OCI-LY3 (cell line): ENCODE measurements at regions not wholly inside any gene's neighbourhood (a gene's known extent, or its start where the extent isn't known, plus 50 kb on each side); places are given as distances from the start of the nearest gene placed in this dataset.
A peak's percentile ranks its signal among the peaks of the same experiment; 100 is the strongest.

Source experiments
- H2AFZ ChIP-seq: fragments of 200-600, 300-600 bp; shearing (Covaris generic); 2 replicates; pipeline ENCODE4 v1.6.0; 2014; ENCODE audit warnings: antibody characterized with exemption, low read depth, low read length
- H3K27ac ChIP-seq: fragments of 200-600, 300-600 bp; sonication (generic); 2 replicates; pipeline ENCODE4 v1.5.1; 2014; ENCODE audit warnings: mild to moderate bottlenecking, low read length, moderate library complexity, mixed read lengths
- H3K27me3 ChIP-seq: fragments of 200-600, 300-600 bp; sonication (generic); 2 replicates; pipeline ENCODE4 v1.6.1; 2014; ENCODE audit warnings: low read depth, low read length, mixed read lengths
- H3K36me3 ChIP-seq: fragments of 200-600, 300-600 bp; sonication (generic); replicated peaks from 2 replicates; pipeline ENCODE3; 2014; ENCODE audit warnings: low read depth, low read length, mixed read lengths
- H3K4me1 ChIP-seq: fragments of 300-600, 200-600 bp; sonication (generic); 2 replicates; pipeline ENCODE4 v1.6.1; 2014; ENCODE audit warnings: low read length, mixed read lengths
- H3K4me2 ChIP-seq: fragments of 200-600, 300-600 bp; sonication (generic); 2 replicates; pipeline ENCODE4 v1.6.1; 2014; ENCODE audit warnings: low read length, mixed read lengths
- H3K4me3 ChIP-seq: fragments of 300-600, 200-600 bp; sonication (generic); 2 replicates; pipeline ENCODE4 v1.5.1; 2014; ENCODE audit warnings: antibody characterized with exemption, mild to moderate bottlenecking, low read length, moderate library complexity
- H3K79me2 ChIP-seq: fragments of 300-600, 200-600 bp; shearing (Covaris generic); 2 replicates; pipeline ENCODE4 v1.6.1; 2014; ENCODE audit warnings: mild to moderate bottlenecking, low read length, mixed read lengths
- H3K9ac ChIP-seq: fragments of 300-600, 200-600 bp; shearing (Covaris generic); 2 replicates; pipeline ENCODE4 v1.6.0; 2014; ENCODE audit warnings: mild to moderate bottlenecking, low read length, moderate library complexity
- H3K9me3 ChIP-seq: fragments of 200-600, 300-600 bp; shearing (Covaris generic); 2 replicates; pipeline ENCODE4 v1.6.1; 2014; ENCODE audit warnings: low read length, mixed read lengths; ENCODE audit not compliant: insufficient read depth
- H4K20me1 ChIP-seq: fragments of 200-600, 300-600 bp; sonication (generic); 2 replicates; pipeline ENCODE4 v1.6.1; 2016; ENCODE audit warnings: low read length, mixed read lengths; ENCODE audit not compliant: insufficient read depth
- CTCF ChIP-seq: fragments of 200-600, 300-600 bp; sonication (generic); IDR thresholded peaks from 2 replicates; pipeline ENCODE4 v1.5.1; 2014; ENCODE audit warnings: antibody characterized with exemption, low read length, low read depth
- EZH2phosphoT487 ChIP-seq: fragments of 200-600 bp; shearing (Covaris generic); IDR thresholded peaks from 2 replicates; pipeline ENCODE4 v1.6.1; 2018; ENCODE audit warnings: antibody characterized with exemption, mixed run types, low read depth

GRCh38 chr15:37880009-37880834 lies 54.2 kb upstream of the TMCO5A start:
- Histone ChIP-seq H3K27ac (no peak overlapping the region), H2AFZ (no peak overlapping the region), H3K9ac (no peak overlapping the region), H3K4me1 (no peaks in the 10 kb centered on the region), H3K4me3 (no peak overlapping the region), H3K27me3 (peaks cover 64% of the 10 kb centered on the region), H3K9me3 (no peaks in the 10 kb centered on the region), H3K79me2 (no peaks in the 10 kb centered on the region), H3K4me2 (peak overlapping the region; percentile 15; the same call in 1 of the 2 replicates), H3K36me3 (no peaks in the 10 kb centered on the region), H4K20me1 (no peaks in the 10 kb centered on the region)
- peak; percentile 84 for TF ChIP-seq CTCF
- TF ChIP-seq EZH2phosphoT487: no peak

DNA sequence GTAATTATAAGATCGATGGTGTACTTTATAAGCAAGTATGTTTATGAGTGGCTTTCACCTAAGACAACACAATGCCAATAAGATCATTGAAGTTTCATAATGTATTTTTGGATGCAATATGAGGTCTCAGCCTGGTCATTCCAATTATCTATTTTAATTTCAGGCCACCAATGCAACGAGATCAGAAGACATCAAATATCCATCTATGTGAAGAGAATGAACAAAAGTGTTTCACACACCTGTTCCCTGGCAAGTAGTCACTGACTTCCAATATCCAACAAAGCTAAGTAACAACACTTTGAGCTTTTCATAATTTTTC lies 53.6 kb upstream of the TMCO5A start:
- H3K27me3 ChIP-seq: peaks cover 62% of the 10 kb centered on the region
- no peaks in the 10 kb centered on the region for H3K9me3 ChIP-seq
- H4K20me1 ChIP-seq: no peaks in the 10 kb centered on the region
- peak overlapping the region; percentile 15; the same call in 1 of the 2 replicates for H3K4me2 ChIP-seq
- no peaks in the 10 kb centered on the region for H3K36me3 ChIP-seq
- H3K4me1 ChIP-seq: no peaks in the 10 kb centered on the region
- no peak for TF ChIP-seq EZH2phosphoT487
- no peak for TF ChIP-seq CTCF
- no peak overlapping the region for H3K9ac ChIP-seq
- no peak overlapping the region for H3K4me3 ChIP-seq
- H3K79me2 ChIP-seq: no peaks in the 10 kb centered on the region
- no peak overlapping the region for H2AFZ ChIP-seq
- H3K27ac ChIP-seq: no peak overlapping the region

DNA sequence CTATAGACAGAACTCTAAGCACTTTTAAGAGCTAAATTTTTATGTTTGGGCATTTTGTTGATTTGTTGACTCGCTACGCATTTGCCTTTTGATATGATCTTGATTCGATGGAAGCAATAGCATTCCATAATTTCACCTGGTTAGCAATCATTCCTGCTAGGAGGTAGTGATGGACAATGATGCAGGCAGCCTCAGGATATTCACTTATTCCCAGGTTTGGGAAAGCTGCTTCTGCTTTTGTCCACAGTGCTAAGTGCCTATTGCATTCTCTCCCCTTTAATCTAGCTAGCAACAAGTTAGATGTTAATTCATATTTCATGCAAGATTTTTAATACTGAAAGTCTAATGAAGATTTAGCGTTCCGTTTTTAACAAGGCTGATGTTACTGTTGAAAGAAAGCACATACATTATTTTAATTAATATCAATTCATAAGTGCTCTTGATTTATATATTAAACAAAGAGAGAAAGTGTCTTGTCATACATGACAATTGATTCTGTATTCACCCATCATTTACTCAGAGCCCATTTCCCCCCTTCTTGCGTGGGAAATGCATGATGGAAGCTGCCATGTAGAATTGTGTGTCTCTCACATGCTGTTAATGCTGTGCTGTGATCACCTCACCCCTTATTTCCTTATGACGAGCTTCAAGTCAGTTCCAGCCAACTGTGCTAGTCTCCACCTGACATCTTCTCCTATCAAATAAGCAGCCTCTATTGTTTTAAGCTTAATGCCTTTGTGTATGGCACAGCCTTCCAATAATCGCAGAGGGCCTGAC lies 53.0 kb upstream of the TMCO5A start:
- H3K4me3 ChIP-seq: no peak overlapping the region
- no peaks in the 10 kb centered on the region for H3K9me3 ChIP-seq
- no peak overlapping the region for H3K27ac ChIP-seq
- H3K9ac ChIP-seq: no peak overlapping the region
- H3K4me2 ChIP-seq: no peak overlapping the region
- no peaks in the 10 kb centered on the region for H3K36me3 ChIP-seq
- no peaks in the 10 kb centered on the region for H3K79me2 ChIP-seq
- no peaks in the 10 kb centered on the region for H4K20me1 ChIP-seq
- no peak overlapping the region for H2AFZ ChIP-seq
- TF ChIP-seq EZH2phosphoT487: no peak
- no peak for TF ChIP-seq CTCF
- peaks cover 55% of the 10 kb centered on the region for H3K27me3 ChIP-seq
- H3K4me1 ChIP-seq: no peaks in the 10 kb centered on the region

DNA sequence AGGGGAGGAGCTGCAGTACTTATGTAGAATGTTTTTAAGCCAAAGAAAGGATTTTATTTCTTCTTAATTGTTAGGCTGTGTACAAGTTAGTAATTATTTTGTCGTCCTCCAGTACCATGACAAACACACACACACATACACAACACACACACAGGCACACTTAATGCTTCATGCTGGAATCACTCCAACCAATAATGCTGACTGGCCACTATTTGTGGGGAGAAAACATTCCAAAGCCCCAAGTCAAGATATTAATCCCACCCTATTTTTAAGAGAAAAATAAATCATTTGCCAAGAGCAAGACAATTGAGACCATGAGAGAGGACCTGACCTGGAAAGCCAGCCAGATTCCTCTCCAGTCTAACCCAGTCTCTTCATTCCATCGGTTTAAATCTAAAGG lies 51.8 kb upstream of the TMCO5A start:
- H3K9ac ChIP-seq: no peak overlapping the region
- no peaks in the 10 kb centered on the region for H3K36me3 ChIP-seq
- no peak overlapping the region for H3K4me3 ChIP-seq
- no peak overlapping the region for H3K4me2 ChIP-seq
- no peaks in the 10 kb centered on the region for H3K4me1 ChIP-seq
- H3K27ac ChIP-seq: no peak overlapping the region
- H2AFZ ChIP-seq: no peak overlapping the region
- no peaks in the 10 kb centered on the region for H3K9me3 ChIP-seq
- TF ChIP-seq CTCF (no peak), EZH2phosphoT487 (no peak)
- no peaks in the 10 kb centered on the region for H3K79me2 ChIP-seq
- H3K27me3 ChIP-seq: peaks cover 48% of the 10 kb centered on the region
- H4K20me1 ChIP-seq: no peaks in the 10 kb centered on the region
